ENCODE measurements at regions not wholly inside any gene's neighbourhood (a gene's known extent, or its start where the extent isn't known, plus 50 kb on each side); places are given as distances from the start of the nearest gene placed in this dataset.

DNA sequence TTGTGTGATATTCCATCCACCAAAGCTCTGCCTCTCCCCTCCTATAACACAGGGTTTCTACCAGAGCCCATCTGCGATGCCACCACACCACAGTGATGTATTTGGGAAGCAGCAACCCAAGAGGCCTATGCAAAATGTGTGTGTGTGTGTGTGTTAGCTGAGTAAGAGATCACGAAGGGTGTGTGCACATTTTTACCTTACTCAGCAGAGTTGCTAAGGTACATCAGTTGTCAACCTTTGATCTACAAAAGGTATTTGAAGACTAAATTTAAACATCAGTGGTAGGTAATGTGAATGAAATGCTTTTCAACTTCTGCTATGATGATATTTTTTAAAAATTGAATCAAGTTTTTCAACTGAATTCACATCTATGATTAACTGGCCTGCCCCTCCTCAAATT, 227.6 kb downstream of the FBXO15 start:
- TF ChIP-seq, protein P1, sequence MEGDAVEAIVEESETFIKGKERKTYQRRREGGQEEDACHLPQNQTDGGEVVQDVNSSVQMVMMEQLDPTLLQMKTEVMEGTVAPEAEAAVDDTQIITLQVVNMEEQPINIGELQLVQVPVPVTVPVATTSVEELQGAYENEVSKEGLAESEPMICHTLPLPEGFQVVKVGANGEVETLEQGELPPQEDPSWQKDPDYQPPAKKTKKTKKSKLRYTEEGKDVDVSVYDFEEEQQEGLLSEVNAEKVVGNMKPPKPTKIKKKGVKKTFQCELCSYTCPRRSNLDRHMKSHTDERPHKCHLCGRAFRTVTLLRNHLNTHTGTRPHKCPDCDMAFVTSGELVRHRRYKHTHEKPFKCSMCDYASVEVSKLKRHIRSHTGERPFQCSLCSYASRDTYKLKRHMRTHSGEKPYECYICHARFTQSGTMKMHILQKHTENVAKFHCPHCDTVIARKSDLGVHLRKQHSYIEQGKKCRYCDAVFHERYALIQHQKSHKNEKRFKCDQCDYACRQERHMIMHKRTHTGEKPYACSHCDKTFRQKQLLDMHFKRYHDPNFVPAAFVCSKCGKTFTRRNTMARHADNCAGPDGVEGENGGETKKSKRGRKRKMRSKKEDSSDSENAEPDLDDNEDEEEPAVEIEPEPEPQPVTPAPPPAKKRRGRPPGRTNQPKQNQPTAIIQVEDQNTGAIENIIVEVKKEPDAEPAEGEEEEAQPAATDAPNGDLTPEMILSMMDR (conservative IDR thresholded peaks at IDR 0.05; ENCODE audit: low read depth, low read length) = no peak
- no peak for TF ChIP-seq EZH2 (IDR thresholded peaks at IDR 0.05; ENCODE audit: borderline replicate concordance, low read depth, low read length, poor library complexity, severe bottlenecking)

Measured in A673 (cell line).